ENCODE measurements at regions not wholly inside any gene's neighbourhood (a gene's known extent, or its start where the extent isn't known, plus 50 kb on each side); places are given as distances from the start of the nearest gene placed in this dataset.

DNA sequence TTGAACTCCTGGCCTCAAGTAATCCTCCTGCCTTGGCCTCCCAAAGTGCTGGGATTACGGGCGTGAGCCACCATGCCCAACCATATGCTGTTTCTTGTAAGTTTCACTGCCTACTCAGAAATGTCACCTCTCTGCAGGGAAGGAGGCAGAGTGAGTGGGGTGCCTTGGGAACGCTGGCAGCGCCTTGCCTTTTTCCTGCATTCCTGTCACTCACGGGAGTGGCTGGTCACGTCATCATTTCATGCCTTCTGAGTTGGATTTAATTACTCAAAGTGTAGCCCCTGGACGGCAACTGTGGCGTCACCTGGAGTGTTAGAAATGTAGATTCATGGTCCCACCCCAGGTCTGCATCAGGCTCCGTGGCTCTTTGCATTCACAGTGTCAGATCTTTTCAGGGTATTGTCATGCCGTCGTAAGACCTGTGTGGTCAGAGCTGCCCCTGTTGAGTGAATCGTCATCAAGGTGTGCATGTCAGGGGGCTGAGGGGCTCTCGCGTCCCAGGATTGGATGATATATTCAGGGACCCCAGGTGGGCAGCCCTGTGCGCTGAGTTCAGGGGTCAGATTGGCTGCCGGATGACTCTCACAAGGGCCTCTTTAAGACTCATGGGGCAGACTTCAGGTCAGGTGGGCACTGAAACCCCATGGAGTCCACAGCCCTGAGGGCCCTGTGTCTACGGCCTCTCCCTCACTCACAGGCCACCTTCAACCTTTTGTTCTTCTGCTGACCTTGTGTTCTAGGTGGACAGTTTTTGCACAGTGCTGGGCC, 65.9 kb upstream of the KLHL25 start:
- no peak for TF ChIP-seq POLR2A (IDR thresholded peaks at IDR 0.05; ENCODE audit: low read length)
- no peak for TF ChIP-seq GATA1 (IDR thresholded peaks at IDR 0.05; ENCODE audit: low read depth, low read length)

All from erythroblast (primary cell).